Calu3 (cell line): ENCODE measurements at regions not wholly inside any gene's neighbourhood (a gene's known extent, or its start where the extent isn't known, plus 50 kb on each side); places are given as distances from the start of the nearest gene placed in this dataset.

ENCODE experiments used
- BruUV-seq: library from RNA; stranded (reverse); fragments of 400-500 nt; replicated peaks from 2 replicates; lab custom pipeline; 2021; lab: Mats Ljungman, UMichigan
- CTCF ChIA-PET: fragments of 300-600 bp; sonication (Branson Sonifier 250); formaldehyde crosslinking; loops from one replicate; lab custom pipeline; 2022; ENCODE audit warnings: antibody characterized with exemption; lab: Charles Lee
- DNase-seq: peaks from one replicate; pipeline ENCODE4 v3.0.0; 2022
- H3K27ac Mint-ChIP-seq: one replicate; pipeline ENCODE4 v1.8.0; 2022; ENCODE audit warnings: mixed read lengths; ENCODE audit not compliant: unreplicated experiment
- H3K27me3 Mint-ChIP-seq: one replicate; pipeline ENCODE4 v1.8.0; 2022; ENCODE audit warnings: mixed read lengths; ENCODE audit not compliant: unreplicated experiment
- H3K36me3 Mint-ChIP-seq: one replicate; pipeline ENCODE4 v1.8.0; 2022; ENCODE audit warnings: mild to moderate bottlenecking, moderate library complexity, mixed read lengths; ENCODE audit not compliant: insufficient read depth, unreplicated experiment
- H3K4me1 Mint-ChIP-seq: one replicate; pipeline ENCODE4 v1.8.0; 2022; ENCODE audit warnings: mild to moderate bottlenecking, low read depth, mixed read lengths; ENCODE audit not compliant: unreplicated experiment
- H3K4me3 Mint-ChIP-seq: one replicate; pipeline ENCODE4 v1.8.0; 2022; ENCODE audit warnings: mild to moderate bottlenecking, low read depth, moderate library complexity, mixed read lengths; ENCODE audit not compliant: unreplicated experiment
- H3K9me3 Mint-ChIP-seq: one replicate; pipeline ENCODE4 v1.8.0; 2022; ENCODE audit warnings: low read depth, mixed read lengths; ENCODE audit not compliant: unreplicated experiment
- intact Hi-C: fragments of 100-400 bp; cut with micrococcal nuclease; formaldehyde crosslinking; loops from one replicate; pipeline ENCODE4 v1.10.0; 2022; ENCODE audit not compliant: unreplicated experiment
- TF ChIP-seq, protein P1 (sequence below): fragments of 200-600 bp; IDR thresholded peaks from one replicate; pipeline ENCODE4 v1.8.0; 2022; ENCODE audit warnings: antibody characterized with exemption; ENCODE audit not compliant: unreplicated experiment

DNA sequence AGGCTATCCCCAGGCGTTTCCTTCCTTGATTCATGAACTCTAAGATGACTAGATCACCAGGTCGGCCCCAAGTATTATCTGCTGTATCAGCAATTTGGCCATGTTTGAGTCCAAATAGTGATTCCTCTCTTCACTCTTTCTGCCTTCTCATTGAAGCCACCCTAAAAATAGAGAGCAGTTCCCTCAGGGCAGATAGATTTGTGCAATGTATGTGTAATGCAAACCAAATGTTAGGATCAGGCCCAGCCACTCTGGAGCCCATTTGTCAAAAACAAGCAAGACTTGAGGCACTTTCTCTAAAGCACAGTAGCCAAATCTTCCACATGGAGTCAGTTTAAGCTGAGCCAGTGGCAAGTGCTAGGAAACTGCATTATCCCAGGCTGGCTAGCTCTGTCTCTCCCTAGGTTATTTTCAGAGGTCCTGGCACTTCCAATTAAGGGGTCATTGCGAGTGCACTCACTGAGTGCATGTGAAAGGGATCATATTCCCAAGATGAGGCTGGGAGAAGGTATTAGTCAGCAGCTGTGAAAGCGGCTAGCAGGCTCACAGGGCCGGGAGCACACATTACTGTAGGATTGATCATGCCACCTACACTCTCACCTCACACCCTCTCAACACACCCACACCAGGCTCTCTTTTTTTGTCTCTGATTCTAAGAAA is 97.9 kb upstream of the RAB3GAP2 start:
- Mint-ChIP-seq H3K4me1 (peaks cover 43% of the 10 kb centered on the region), H3K9me3 (no peaks in the 10 kb centered on the region), H3K4me3 (no peak overlapping the region), H3K27me3 (no peaks in the 10 kb centered on the region), H3K27ac (peak overlapping the region; percentile 31), H3K36me3 (peaks cover 6% of the 10 kb centered on the region)
- CTCF ChIA-PET = interaction anchor here (0.9 kb wide), 1 partner anchor 74 kb away, joined by 3 read pairs; no protein-coding TSS in a partner anchor
- no TSS peak for BruUV-seq
- DNase-seq = peak; percentile 48
- TF ChIP-seq, protein P1, sequence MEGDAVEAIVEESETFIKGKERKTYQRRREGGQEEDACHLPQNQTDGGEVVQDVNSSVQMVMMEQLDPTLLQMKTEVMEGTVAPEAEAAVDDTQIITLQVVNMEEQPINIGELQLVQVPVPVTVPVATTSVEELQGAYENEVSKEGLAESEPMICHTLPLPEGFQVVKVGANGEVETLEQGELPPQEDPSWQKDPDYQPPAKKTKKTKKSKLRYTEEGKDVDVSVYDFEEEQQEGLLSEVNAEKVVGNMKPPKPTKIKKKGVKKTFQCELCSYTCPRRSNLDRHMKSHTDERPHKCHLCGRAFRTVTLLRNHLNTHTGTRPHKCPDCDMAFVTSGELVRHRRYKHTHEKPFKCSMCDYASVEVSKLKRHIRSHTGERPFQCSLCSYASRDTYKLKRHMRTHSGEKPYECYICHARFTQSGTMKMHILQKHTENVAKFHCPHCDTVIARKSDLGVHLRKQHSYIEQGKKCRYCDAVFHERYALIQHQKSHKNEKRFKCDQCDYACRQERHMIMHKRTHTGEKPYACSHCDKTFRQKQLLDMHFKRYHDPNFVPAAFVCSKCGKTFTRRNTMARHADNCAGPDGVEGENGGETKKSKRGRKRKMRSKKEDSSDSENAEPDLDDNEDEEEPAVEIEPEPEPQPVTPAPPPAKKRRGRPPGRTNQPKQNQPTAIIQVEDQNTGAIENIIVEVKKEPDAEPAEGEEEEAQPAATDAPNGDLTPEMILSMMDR = no peak
- intact Hi-C loops = loop anchor here (5.0 kb wide), 2 partner anchors 68 to 157 kb away; partner anchors contain the start of gene MARK1

DNA sequence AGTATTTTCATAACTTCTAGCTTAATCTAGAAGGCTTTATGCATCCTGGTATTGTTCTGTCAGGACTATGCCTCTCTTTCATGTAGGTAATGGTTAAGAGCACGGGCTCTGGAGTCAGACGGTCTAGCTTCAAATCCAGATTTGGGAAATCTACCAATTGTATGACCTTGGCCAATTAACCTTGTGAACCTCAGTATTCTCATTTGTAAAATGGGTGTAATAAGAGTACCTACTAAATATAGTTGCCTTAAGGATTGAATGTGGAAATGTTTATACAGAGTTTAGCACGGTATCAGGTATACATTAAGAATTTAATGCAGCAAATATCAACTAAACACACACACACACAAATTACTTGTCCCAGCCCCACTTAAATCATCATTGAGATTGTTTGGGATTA is 97.3 kb upstream of the RAB3GAP2 start:
- BruUV-seq = no TSS peak
- CTCF ChIA-PET = no interaction called here
- Mint-ChIP-seq H3K4me3 (no peak overlapping the region), H3K4me1 (peaks cover 43% of the 10 kb centered on the region), H3K9me3 (no peaks in the 10 kb centered on the region), H3K27ac (peak overlapping the region; percentile 27), H3K36me3 (peaks cover 6% of the 10 kb centered on the region), H3K27me3 (no peaks in the 10 kb centered on the region)
- no peak for DNase-seq
- intact Hi-C loops = no loop called here
- TF ChIP-seq, protein P1 = no peak

DNA sequence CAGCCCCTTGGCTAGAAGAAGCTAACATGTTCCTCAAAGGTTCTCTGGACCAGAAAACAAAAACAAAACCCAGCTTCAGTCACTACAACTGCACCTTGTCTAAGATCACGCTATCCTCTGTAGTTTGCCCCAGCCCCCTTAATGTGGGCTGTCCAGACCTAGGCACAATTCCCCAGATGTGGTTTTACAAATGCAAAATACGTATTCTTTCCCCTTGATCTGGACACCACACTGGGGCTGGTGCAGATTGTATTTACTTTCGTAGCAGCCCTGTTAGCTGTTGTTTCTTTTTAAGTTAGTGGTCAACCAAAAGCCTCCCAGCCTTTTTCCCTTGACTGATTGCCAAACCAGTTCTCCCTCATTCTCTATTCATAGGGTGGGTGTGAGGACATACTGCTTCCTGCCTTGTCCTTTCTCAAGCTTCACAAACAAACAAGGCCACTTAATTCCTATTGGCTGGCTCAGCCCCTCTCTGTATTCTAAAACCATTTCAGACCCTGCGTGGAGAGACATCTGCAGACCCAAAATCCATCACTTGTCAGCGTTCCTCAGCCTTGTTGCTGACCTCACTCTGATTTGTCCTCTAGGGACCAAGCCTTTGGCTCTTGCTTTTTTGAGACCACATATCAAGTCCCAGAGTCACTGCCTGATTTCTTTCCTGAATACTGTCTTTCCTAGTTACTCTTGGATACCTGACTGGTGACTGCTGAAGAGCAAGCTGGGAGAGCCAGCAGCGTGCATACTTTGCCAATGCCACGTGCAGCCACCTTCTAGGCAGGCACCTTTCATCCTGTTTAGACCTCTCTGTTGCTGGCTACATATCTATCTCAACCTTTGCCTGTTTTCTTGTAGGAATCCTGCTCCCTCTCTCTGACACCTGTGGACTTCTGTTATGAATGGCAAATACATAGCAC is 96.4 kb upstream of the RAB3GAP2 start:
- no TSS peak for BruUV-seq
- TF ChIP-seq, protein P1 = no peak
- Mint-ChIP-seq H3K4me3 (peak overlapping the region; percentile 19), H3K36me3 (peaks cover 6% of the 10 kb centered on the region), H3K9me3 (no peaks in the 10 kb centered on the region), H3K27ac (peak overlapping the region; percentile 27), H3K4me1 (peaks cover 43% of the 10 kb centered on the region), H3K27me3 (no peaks in the 10 kb centered on the region)
- intact Hi-C loops = no loop called here
- peak; percentile 56 for DNase-seq
- CTCF ChIA-PET = interaction anchor here (0.8 to 0.9 kb wide), 2 partner anchors 20 to 21 kb away, joined by 3 to 4 read pairs; no protein-coding TSS in a partner anchor

DNA sequence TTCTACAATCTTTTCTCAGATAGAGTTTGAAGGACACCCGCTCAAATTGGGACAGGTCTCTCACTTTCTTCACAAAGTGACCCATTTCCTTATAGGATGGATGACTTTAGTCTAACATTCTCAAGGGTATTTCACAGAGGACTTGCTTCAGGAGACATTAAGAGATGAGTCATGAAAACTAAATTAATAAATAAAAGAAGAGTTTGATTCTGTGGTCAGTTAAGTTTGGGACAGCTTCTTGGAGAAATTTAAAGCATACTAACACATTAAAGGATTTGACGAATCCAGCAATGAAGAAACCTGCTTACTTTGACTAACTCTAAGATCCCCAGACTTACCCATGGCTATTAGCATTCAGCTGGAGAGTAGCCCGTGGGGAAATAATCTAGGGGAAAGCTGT is 95.6 kb upstream of the RAB3GAP2 start:
- Mint-ChIP-seq H3K9me3 (no peaks in the 10 kb centered on the region), H3K27me3 (no peaks in the 10 kb centered on the region), H3K27ac (no peak overlapping the region), H3K4me3 (no peak overlapping the region), H3K36me3 (peaks cover 6% of the 10 kb centered on the region), H3K4me1 (peaks cover 43% of the 10 kb centered on the region)
- BruUV-seq = no TSS peak
- TF ChIP-seq, protein P1 = no peak
- DNase-seq = no peak
- intact Hi-C loops = no loop called here
- CTCF ChIA-PET = interaction anchor here (0.8 to 0.9 kb wide), 3 partner anchors 20 to 420 kb away, joined by 3 to 4 read pairs (median 3); no protein-coding TSS in a partner anchor
